LNCAP (cell line): ENCODE measurements at regions not wholly inside any gene's neighbourhood (a gene's known extent, or its start where the extent isn't known, plus 50 kb on each side); places are given as distances from the start of the nearest gene placed in this dataset.

Experiments
- TF ChIP-seq, protein P1 (sequence below): fragments of 450-650 bp; IDR thresholded peaks from 2 replicates; pipeline ENCODE4 v1.5.1; 2017; ENCODE audit warnings: mild to moderate bottlenecking

DNA sequence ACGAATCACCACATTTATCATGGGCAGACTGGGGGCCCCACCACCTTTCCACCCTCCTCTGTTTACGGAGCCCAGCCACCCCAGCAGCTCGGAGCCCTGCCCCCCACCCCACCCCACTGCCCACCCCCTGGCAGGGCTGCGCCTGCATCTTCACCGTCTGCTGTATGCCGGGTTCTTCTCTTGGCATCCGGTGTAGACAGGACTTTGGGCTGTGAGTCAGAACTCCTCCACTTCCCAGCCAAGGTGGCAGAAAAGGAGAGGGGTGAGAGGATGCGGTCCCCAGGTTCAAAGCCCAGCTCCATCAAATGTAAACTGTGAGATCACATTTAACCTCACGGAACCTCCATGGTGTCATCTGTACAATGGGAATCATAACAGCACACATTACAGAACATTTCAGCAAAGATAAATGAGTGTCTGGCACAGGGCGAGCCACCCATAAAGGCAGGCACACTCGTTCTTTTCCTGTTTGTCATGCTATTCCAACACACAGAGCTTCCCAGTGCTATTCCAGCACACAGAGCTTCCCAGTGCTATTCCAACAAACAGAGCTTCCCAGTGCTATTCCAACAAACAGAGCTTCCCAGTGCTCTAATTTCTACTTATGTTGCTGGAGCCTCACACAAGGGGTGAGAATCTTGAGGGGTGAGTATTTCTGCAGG lies 292.7 kb upstream of the RTL1 start:
- TF ChIP-seq, protein P1, sequence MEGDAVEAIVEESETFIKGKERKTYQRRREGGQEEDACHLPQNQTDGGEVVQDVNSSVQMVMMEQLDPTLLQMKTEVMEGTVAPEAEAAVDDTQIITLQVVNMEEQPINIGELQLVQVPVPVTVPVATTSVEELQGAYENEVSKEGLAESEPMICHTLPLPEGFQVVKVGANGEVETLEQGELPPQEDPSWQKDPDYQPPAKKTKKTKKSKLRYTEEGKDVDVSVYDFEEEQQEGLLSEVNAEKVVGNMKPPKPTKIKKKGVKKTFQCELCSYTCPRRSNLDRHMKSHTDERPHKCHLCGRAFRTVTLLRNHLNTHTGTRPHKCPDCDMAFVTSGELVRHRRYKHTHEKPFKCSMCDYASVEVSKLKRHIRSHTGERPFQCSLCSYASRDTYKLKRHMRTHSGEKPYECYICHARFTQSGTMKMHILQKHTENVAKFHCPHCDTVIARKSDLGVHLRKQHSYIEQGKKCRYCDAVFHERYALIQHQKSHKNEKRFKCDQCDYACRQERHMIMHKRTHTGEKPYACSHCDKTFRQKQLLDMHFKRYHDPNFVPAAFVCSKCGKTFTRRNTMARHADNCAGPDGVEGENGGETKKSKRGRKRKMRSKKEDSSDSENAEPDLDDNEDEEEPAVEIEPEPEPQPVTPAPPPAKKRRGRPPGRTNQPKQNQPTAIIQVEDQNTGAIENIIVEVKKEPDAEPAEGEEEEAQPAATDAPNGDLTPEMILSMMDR: no peak

DNA sequence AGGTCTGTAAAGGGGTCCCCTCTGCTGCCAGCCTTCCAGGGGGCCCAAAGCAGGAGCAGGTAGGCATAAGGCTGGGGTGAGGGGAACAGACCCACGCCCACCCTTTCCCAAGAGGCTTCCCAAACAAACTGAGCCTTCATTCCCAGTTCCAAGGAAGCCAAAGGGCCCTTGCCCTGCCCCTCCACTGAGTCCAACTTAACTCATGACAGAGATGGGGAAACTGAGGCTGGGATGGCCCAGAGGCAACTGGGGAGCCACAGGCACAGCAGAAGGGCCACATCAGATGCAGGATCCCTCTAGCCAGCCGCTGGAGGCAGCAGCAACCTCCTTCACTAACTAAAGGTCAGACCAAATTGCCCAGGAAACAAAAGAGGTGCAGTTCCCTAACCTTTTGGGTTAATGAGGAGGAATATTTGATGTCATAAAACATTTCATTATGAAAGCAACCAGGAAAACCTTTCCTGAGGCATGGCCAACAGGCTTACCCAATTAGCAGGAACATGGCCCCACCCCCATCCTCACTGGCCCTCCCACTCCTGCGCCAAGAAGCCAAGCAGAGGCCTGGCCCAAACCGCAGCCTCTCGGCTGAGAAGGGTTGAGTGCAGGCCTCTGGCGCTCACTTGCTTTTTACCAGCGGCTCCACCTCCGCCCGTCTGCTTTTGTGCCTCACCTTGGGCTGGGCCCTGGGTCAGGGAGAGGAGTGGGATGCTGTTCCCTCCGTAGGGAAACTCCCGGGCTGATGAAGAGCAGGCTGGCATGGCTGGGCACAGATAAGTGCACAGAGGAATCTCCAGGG lies 293.5 kb upstream of the RTL1 start:
- TF ChIP-seq, protein P1: no peak

DNA sequence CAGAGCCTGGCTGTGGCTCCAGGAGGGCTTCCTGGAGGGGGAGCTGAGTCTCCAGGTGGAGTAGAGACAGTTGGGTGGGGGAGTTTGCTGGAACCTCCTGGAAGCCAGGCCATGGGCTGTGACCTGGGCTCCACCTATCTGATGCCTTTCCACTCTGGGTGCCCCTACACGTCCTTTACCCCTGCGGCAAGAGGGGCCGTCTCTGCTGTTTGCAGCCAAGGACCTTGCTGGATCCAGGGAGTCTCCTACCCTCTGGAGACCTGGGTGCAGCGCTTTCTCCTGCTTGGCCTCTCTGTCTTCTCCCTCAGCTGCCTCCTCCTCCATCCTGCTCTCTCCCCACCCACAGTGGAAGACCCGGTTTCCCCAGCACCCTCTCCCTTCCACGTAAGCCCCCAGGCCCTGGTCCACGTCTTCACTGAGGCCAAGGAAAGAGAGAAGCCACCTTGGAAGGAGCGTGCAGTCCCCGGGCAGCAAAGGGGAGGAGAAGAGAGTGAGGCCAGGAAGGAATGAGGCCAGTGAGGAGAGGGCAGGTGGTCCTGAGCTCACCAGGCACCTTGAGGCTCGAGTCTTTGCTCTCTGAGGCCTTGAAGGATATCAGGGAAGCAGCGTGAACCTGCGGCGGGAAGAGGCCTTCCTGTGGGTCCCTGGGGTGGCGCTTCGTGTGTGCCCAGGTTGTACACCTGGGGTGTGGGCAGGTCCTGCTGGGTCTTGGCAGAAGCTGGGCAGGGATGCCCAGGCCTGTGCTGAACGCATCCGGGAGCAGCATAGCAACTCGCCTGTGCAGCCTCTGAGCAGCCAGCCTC lies 294.3 kb upstream of the RTL1 start:
- TF ChIP-seq, protein P1: no peak

DNA sequence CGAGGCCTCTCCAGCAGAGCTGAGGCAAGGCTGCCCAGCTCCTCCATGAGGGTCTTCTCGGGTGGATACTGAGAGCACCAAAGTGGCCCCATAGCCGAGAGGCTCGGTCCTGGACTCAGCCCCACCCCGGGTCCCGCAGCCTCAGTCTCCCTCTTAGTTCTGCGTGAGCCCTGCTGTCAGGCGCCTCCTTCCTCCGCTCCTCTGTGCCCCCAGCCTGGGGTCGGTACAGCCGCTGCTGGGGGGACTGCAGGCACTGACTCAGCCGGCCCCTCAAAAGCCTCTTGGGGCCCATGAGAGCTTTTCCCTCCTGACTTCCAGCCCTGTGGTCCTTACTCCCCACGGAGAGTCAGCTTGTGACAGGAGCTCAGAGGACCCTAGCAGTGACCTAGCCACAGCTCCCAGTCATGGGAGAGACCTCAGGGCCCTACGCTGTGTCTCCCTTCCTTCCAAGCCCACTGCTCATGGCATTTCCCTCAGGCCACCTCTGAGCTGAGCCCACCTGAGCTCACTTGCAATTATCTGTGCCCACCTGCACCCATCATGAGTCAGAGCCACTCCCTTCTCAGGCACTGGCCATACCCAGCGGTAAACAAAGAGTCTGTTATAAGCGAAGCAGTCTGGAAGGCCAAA lies 295.0 kb upstream of the RTL1 start:
- TF ChIP-seq, protein P1: no peak

DNA sequence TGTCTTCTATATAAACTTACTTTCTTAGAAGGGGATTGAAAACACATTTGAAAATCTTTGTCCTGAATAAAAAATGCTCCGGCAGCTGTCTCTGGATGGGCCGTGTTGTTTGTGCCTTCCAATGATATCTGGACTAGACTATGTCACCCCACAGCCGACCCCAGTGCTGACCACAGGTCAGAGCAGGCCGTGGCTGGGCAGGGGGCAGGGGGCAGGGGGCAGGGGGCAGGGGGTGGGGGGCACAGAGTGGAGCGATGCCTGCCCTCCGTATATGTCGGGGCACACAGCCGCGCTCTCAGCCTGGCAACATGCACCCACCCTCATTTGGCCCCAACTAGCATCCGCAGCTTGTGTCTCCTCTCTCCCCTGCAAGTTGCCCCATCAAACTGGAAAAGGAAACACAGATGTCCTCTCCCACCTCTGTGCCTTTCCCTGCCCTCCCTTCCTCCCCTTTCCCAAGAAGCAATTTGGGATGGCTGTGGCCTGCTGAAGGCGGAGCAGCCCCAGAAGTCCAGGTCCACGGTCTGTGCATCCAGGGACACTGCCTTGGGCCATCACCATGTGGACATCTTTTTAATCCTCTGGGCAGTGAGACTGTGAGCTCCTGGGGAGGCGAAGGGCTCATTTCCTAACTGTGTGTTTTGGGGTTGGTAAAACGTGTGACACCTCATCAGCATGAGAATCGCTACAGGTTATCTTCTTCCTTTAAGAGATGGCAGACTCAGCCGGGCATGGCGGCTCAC lies 295.7 kb upstream of the RTL1 start:
- TF ChIP-seq, protein P1: no peak

DNA sequence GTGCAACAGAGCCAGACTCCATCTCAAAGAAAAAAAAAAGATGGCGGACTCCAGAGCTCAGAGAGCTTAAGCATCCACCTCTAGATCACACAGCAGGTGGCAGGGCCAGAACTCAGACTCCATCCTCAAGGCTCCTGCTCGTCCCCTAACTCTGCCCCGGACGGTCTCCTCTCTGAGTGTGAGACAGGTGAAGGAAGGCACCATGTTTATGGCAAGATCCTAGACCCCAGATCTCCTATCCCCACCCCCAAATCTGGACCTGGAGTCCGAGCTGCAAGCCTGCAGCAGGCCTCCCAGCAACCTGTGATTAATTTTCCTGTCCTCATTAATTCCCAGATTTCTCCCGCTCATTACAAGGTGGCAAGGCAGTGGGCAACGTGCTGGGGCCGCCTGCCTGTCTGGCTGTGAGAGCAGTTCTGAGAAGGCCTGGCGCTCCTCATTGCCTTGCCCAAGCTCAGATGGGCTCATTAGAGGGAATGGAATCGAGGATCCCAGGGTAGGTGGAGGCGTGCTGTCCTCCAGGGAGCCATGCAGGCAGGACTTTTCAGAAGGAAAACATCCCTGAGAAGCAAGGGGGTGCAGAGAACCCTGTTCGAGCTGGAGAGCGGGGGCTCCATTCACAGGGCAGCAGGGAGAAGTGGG lies 296.6 kb upstream of the RTL1 start:
- TF ChIP-seq, protein P1: no peak
